Osteoblast (primary cell): ENCODE measurements at regions not wholly inside any gene's neighbourhood (a gene's known extent, or its start where the extent isn't known, plus 50 kb on each side); places are given as distances from the start of the nearest gene placed in this dataset.

Source experiments
- DNase-seq: peaks from one replicate; pipeline ENCODE4 v3.0.0; 2011; ENCODE audit warnings: low spot score, mixed read lengths; ENCODE audit not compliant: insufficient read length; ENCODE audit errors: missing footprints
- H2AFZ ChIP-seq: 2 replicates; pipeline ENCODE4 v1.6.0; 2011; ENCODE audit warnings: mild to moderate bottlenecking, low read length
- H3K27ac ChIP-seq: 2 replicates; pipeline ENCODE4 v1.5.1; 2011; ENCODE audit warnings: mild to moderate bottlenecking, low read depth, low read length, moderate library complexity
- H3K27me3 ChIP-seq: 2 replicates; pipeline ENCODE4 v1.6.0; 2012; ENCODE audit warnings: mild to moderate bottlenecking, control low read depth, inconsistent platforms, low read length, moderate library complexity; ENCODE audit not compliant: insufficient read depth
- H3K36me3 ChIP-seq: 2 replicates; pipeline ENCODE4 v1.5.1; 2011; ENCODE audit warnings: mild to moderate bottlenecking, low read length, control low read depth, moderate library complexity; ENCODE audit not compliant: insufficient read depth
- H3K4me1 ChIP-seq: 2 replicates; pipeline ENCODE4 v1.5.1; 2011; ENCODE audit warnings: mild to moderate bottlenecking, low read length, control low read depth, moderate library complexity; ENCODE audit not compliant: insufficient read depth
- H3K4me2 ChIP-seq: 2 replicates; pipeline ENCODE4 v1.6.0; 2011; ENCODE audit warnings: mild to moderate bottlenecking, low read length; ENCODE audit not compliant: insufficient read depth
- H3K4me3 ChIP-seq: fragments of 200-600 bp; sonication (generic); 3 replicates; pipeline ENCODE4 v1.5.1; 2012; ENCODE audit warnings: mild to moderate bottlenecking, low read length, inconsistent platforms; ENCODE audit not compliant: insufficient read depth
- H3K79me2 ChIP-seq: 2 replicates; pipeline ENCODE4 v1.6.0; 2012; ENCODE audit warnings: mild to moderate bottlenecking, low read length, control low read depth, inconsistent platforms; ENCODE audit not compliant: insufficient read depth
- H3K9me3 ChIP-seq: 2 replicates; pipeline ENCODE4 v1.5.1; 2011; ENCODE audit warnings: low read depth, low read length, control low read depth
- H4K20me1 ChIP-seq: 2 replicates; pipeline ENCODE4 v1.6.0; 2012; ENCODE audit warnings: mild to moderate bottlenecking, low read length, control low read depth; ENCODE audit not compliant: insufficient read depth
- TF ChIP-seq, protein P1 (sequence below): IDR thresholded peaks from 2 replicates; pipeline ENCODE4 v1.5.1; 2011; ENCODE audit warnings: mild to moderate bottlenecking, low read depth, low read length, moderate library complexity; ENCODE audit errors: extremely low read depth

- Histone ChIP-seq H3K36me3 (no peaks in the 10 kb centered on the region), H3K27me3 (no peaks in the 10 kb centered on the region), H3K4me1 (no peaks in the 10 kb centered on the region), H3K27ac (no peak overlapping the region), H3K79me2 (no peaks in the 10 kb centered on the region), H2AFZ (no peak overlapping the region), H3K9me3 (no peaks in the 10 kb centered on the region), H4K20me1 (no peaks in the 10 kb centered on the region), H3K4me2 (no peak overlapping the region), H3K4me3 (no peak overlapping the region)
- no peak for DNase-seq
- TF ChIP-seq, protein P1, sequence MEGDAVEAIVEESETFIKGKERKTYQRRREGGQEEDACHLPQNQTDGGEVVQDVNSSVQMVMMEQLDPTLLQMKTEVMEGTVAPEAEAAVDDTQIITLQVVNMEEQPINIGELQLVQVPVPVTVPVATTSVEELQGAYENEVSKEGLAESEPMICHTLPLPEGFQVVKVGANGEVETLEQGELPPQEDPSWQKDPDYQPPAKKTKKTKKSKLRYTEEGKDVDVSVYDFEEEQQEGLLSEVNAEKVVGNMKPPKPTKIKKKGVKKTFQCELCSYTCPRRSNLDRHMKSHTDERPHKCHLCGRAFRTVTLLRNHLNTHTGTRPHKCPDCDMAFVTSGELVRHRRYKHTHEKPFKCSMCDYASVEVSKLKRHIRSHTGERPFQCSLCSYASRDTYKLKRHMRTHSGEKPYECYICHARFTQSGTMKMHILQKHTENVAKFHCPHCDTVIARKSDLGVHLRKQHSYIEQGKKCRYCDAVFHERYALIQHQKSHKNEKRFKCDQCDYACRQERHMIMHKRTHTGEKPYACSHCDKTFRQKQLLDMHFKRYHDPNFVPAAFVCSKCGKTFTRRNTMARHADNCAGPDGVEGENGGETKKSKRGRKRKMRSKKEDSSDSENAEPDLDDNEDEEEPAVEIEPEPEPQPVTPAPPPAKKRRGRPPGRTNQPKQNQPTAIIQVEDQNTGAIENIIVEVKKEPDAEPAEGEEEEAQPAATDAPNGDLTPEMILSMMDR, result no peak
These were observed 57.2 kb upstream of the RGMA start for GRCh38 chr15:93146196-93146595.

DNA sequence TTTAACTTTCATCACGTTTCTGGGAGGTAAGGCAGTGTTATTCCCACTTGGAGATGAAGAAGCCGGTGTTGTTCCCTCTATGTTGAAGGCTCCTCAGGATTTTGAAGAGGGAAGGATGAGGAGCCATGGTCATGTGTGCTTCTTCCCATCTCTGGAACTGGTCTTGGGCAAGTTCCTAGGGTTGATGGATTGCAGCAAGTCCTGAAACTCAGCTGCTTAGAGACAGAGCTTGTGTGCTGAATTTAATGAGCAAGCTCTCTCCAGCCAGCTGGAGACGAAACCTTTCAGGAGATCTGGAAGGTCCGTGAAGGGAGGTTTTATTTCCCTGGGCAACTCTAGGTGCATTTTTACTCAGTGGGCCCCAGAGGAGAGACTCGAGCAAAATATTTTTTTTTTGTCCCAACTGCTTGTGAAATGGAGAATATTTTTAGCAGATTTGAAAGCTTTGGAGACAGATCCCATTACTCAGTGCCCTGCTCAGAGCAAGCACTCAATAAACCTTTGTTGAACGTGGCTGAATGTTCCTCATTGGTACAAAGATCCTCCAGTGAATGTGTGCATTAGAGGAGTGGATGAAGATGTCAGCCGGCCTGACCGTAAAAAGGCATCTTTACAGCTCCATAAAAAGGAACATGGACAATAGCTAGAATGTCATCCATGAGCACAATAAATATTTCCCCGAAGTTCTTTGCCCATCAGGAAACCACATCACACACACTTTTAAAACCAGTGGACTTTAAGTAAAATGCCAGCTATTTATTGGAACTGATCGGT is 55.6 kb upstream of the RGMA start:
- Histone ChIP-seq H4K20me1 (no peaks in the 10 kb centered on the region), H3K9me3 (no peaks in the 10 kb centered on the region), H2AFZ (no peak overlapping the region), H3K79me2 (no peaks in the 10 kb centered on the region), H3K4me2 (no peak overlapping the region), H3K4me1 (no peaks in the 10 kb centered on the region), H3K36me3 (no peaks in the 10 kb centered on the region), H3K27ac (no peak overlapping the region), H3K4me3 (no peak overlapping the region), H3K27me3 (no peaks in the 10 kb centered on the region)
- TF ChIP-seq, protein P1, result no peak
- no peak for DNase-seq

DNA sequence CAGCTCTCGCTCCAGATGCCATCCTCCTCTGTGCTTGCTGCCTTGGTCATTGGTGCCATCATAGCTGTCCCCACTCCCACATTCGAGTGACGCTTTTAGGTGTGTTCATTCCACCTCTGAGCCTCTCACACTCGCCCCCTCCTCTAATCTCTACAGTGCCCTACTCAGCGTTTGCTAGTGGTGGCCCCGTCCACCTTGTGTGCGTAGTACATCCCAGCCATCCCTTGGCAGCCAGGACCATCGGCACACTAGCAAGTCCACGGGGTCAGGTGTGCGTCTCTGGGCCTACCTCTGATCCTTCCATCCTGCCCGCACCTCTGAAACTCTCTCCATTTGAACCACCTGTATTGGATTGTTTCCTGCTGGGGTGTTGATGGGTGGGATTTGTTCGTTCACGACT is 54.2 kb upstream of the RGMA start:
- no peak for DNase-seq
- no peaks in the 10 kb centered on the region for H3K4me1 ChIP-seq
- H3K9me3 ChIP-seq, result no peaks in the 10 kb centered on the region
- no peak overlapping the region for H3K27ac ChIP-seq
- H3K36me3 ChIP-seq, result no peaks in the 10 kb centered on the region
- no peaks in the 10 kb centered on the region for H4K20me1 ChIP-seq
- no peak overlapping the region for H3K4me3 ChIP-seq
- H3K27me3 ChIP-seq, result no peaks in the 10 kb centered on the region
- no peaks in the 10 kb centered on the region for H3K79me2 ChIP-seq
- no peak overlapping the region for H2AFZ ChIP-seq
- no peak overlapping the region for H3K4me2 ChIP-seq
- TF ChIP-seq, protein P1, result no peak

GRCh38 chr15:93141371-93141794 is 52.4 kb upstream of the RGMA start:
- H3K4me1 ChIP-seq, result no peaks in the 10 kb centered on the region
- no peak overlapping the region for H3K27ac ChIP-seq
- no peaks in the 10 kb centered on the region for H3K9me3 ChIP-seq
- H3K36me3 ChIP-seq, result no peaks in the 10 kb centered on the region
- TF ChIP-seq, protein P1, result no peak
- no peak for DNase-seq
- H3K4me3 ChIP-seq, result no peak overlapping the region
- H4K20me1 ChIP-seq, result no peaks in the 10 kb centered on the region
- no peaks in the 10 kb centered on the region for H3K27me3 ChIP-seq
- H3K79me2 ChIP-seq, result no peaks in the 10 kb centered on the region
- H2AFZ ChIP-seq, result no peak overlapping the region
- no peak overlapping the region for H3K4me2 ChIP-seq
